ENCODE measurements at regions not wholly inside any gene's neighbourhood (a gene's known extent, or its start where the extent isn't known, plus 50 kb on each side); places are given as distances from the start of the nearest gene placed in this dataset.
"Not testable (repeated sequence)": the region's sequence is repeated elsewhere in the genome, so short reads cannot be mapped to it uniquely, and the experiment has no call there.

DNA sequence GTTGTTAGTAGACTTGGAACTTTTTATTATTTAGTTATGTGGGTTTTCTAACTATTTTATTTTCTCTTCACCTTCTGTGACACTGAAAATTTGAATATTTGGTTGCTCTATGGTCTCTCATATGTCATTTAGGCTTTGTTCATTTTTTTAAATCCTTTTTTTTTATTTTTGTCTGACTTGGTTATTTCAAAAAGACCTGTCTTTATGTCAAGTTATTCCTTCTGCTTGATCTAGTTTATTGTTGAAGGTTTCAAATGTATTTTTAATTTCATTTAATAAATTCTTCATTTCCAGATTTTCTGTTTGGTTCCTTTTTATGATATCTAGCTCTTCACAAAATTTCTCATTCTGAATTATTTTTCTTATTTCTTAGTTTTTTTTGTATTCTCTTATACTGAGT is 160.6 kb upstream of the ATP5MC3 start:
- no peak for DNase-seq (ENCODE audit: low spot score)
- no peak for TF ChIP-seq CTCF (IDR thresholded peaks at IDR 0.05; ENCODE audit: extremely low read depth, missing control alignments)

GRCh38 chr2:175330195-175330594 is 148.7 kb upstream of the ATP5MC3 start:
- no peak for TF ChIP-seq CTCF (IDR thresholded peaks at IDR 0.05; ENCODE audit: extremely low read depth, missing control alignments)
- no peak for DNase-seq (ENCODE audit: low spot score)

DNA sequence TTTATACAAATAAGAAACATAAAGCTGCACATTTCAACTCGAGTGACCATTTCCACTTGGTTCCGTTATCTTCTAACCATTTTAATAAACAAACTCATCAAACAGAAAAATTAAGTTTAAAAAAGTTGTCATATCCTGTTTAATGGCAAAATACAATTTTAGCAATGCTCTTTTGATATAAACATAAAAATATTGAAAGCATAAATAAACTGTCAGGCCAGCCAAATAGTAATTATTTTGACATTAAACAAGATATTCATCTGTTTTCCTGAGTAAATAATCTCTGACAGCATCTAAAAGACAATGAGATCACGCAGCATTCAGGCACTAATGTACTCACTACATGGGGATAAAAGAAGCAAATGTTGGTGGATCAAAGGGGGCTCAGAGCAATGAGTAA is 145.3 kb upstream of the ATP5MC3 start:
- no peak for DNase-seq (ENCODE audit: low spot score)

GRCh38 chr2:175326164-175326563 is 144.7 kb upstream of the ATP5MC3 start:
- not testable (repeated sequence) for DNase-seq (ENCODE audit: low spot score)

More for the DNA sequence above, 145.3 kb upstream of the ATP5MC3 start:
- TF ChIP-seq CTCF (IDR thresholded peaks at IDR 0.05; ENCODE audit: extremely low read depth, missing control alignments) = no peak

GRCh38 chr2:175323162-175323561 is 141.7 kb upstream of the ATP5MC3 start:
- TF ChIP-seq CTCF (IDR thresholded peaks at IDR 0.05; ENCODE audit: extremely low read depth, missing control alignments) = no peak
- DNase-seq (ENCODE audit: low spot score) = no peak

DNA sequence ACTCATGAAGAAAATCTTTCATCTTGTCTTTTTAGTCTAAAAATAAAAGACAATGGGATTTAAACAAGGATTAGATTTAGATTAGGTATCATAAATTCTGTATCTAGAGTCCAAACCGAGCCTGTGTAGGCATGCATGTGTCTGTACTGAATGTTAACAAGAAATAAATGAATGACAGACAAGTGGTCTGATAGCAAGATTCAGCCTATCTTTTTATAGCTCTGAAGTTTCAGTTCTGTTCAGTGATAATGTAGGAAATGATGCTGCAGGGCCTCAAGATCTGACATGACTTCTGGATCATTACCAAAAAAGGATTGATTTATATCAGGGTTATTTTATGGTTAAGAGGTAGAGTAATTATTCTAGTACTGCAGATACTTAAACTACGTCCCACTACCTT is 137.0 kb upstream of the ATP5MC3 start:
- DNase-seq (ENCODE audit: low spot score) = no peak
- no peak for TF ChIP-seq CTCF (IDR thresholded peaks at IDR 0.05; ENCODE audit: extremely low read depth, missing control alignments)

GRCh38 chr2:175317751-175318150 is 136.2 kb upstream of the ATP5MC3 start:
- TF ChIP-seq CTCF (IDR thresholded peaks at IDR 0.05; ENCODE audit: extremely low read depth, missing control alignments) = no peak
- no peak for DNase-seq (ENCODE audit: low spot score)

DNA sequence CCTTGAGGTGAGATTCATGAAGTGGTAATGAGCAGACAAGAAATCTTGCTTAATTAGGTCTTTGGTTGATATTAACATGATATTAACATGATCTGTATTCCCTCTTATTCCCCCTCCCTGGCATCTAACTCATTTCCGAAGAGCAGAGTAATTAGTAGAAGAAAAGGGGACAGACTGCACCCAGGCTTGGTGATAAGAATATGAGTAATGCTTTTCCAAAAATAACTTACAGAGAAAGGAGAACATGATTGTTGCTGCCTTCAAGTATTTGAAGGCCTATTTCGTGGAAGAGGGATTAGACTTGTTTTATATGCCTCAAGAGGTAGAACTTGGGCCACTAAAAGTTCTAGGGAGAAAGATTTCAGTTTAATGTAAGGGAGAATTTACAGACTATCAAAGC is 130.6 kb upstream of the ATP5MC3 start:
- no peak for TF ChIP-seq CTCF (IDR thresholded peaks at IDR 0.05; ENCODE audit: extremely low read depth, missing control alignments)
- DNase-seq (ENCODE audit: low spot score) = no peak

Data from GM20000 (cell line).